ENCODE measurements at regions not wholly inside any gene's neighbourhood (a gene's known extent, or its start where the extent isn't known, plus 50 kb on each side); places are given as distances from the start of the nearest gene placed in this dataset.

GRCh38 chr10:120783098-120783497 lies 68.1 kb upstream of the WDR11 start:
- H3K9me3 ChIP-seq (ENCODE audit: low read length) = no peaks in the 10 kb centered on the region

More at GRCh38 chr10:120783098-120783497, 68.1 kb upstream of the WDR11 start:
- Histone ChIP-seq H3K79me2 (ENCODE audit: insufficient read depth, low read length) (no peaks in the 10 kb centered on the region), H3K27ac (ENCODE audit: extremely low read length, insufficient read depth, low read length) (no peak overlapping the region), H3K36me3 (replicated peaks in 1 of 2; ENCODE audit: control insufficient read depth in 1 of 2, insufficient read depth in 2 of 2, low read length in 2 of 2) (no peaks in the 10 kb centered on the region), H3K4me3 (replicated peaks in 1 of 3; ENCODE audit: insufficient read depth in 1 of 3, low read depth in 2 of 3, low read length in 3 of 3) (no peak overlapping the region), H2AFZ (ENCODE audit: low read length) (no peak overlapping the region), H3K27me3 (ENCODE audit: control insufficient read depth in 1 of 2, insufficient read depth in 2 of 2, low read length in 2 of 2) (peaks cover 0 to 14% of the 10 kb centered on the region in 2 experiments; a peak in 2 of 5 replicates), H3K4me1 (ENCODE audit: insufficient read depth, low read length) (no peaks in the 10 kb centered on the region), H3K4me2 (ENCODE audit: low read depth, low read length) (no peak overlapping the region), H4K20me1 (ENCODE audit: insufficient read depth, low read length) (no peaks in the 10 kb centered on the region), H3K9ac (ENCODE audit: insufficient read depth, low read depth, low read length) (no peak overlapping the region)
- WGBS (ENCODE audit: low lambda C conversion rate) = 12% methylated on average over 5 of the region's 5 CpGs
- in situ Hi-C loops (cut with HindIII; ENCODE audit: extremely low pct_ligation_motif_present, low pct_unique_long_range_greater_than_20kb) = no loop called here
- TF ChIP-seq GATAD1 (CRISPR knock-in tag; IDR thresholded peaks at IDR 0.05) = no peak
- TF ChIP-seq STAG1 (CRISPR knock-in tag; IDR thresholded peaks at IDR 0.05) = no peak
- TF ChIP-seq CHD4 (IDR thresholded peaks at IDR 0.05; ENCODE audit: borderline replicate concordance, low read length) = no peak
- no peak for TF ChIP-seq CREBL2 (CRISPR knock-in tag; IDR thresholded peaks at IDR 0.05; ENCODE audit: borderline replicate concordance)
- no peak for TF ChIP-seq BATF2 (CRISPR knock-in tag; IDR thresholded peaks at IDR 0.05)
- no peak for TF ChIP-seq ZNF83 (CRISPR knock-in tag; IDR thresholded peaks at IDR 0.05; ENCODE audit: borderline replicate concordance)
- TF ChIP-seq MEF2D (CRISPR knock-in tag; IDR thresholded peaks at IDR 0.05) = no peak
- TF ChIP-seq GPBP1L1 (CRISPR knock-in tag; IDR thresholded peaks at IDR 0.05) = no peak
- TF ChIP-seq ZNF253 (CRISPR knock-in tag; IDR thresholded peaks at IDR 0.05; ENCODE audit: borderline replicate concordance) = no peak
- TF ChIP-seq KAT7 (CRISPR knock-in tag; IDR thresholded peaks at IDR 0.05; ENCODE audit: borderline replicate concordance) = no peak
- TF ChIP-seq ZNF652 (CRISPR knock-in tag; IDR thresholded peaks at IDR 0.05; ENCODE audit: borderline replicate concordance, low read depth) = no peak
- TF ChIP-seq ZNF451 (CRISPR knock-in tag; IDR thresholded peaks at IDR 0.05) = no peak
- TF ChIP-seq ZNF3 (CRISPR knock-in tag; IDR thresholded peaks at IDR 0.05) = no peak
- TF ChIP-seq NCOR1 (IDR thresholded peaks at IDR 0.05; ENCODE audit: borderline replicate concordance, low read length) = no peak
- TF ChIP-seq HES4 (CRISPR knock-in tag; IDR thresholded peaks at IDR 0.05; ENCODE audit: borderline replicate concordance) = no peak
- TF ChIP-seq ZBTB34 (CRISPR knock-in tag; IDR thresholded peaks at IDR 0.05) = no peak
- no peak for TF ChIP-seq ZNF597 (CRISPR knock-in tag; IDR thresholded peaks at IDR 0.05)
- no peak for TF ChIP-seq U2AF1 (optimal IDR thresholded peaks at IDR 0.05; ENCODE audit: low read depth, low read length)
- BruUV-seq (replicated peaks) = no TSS peak
- DNase-seq (ENCODE audit: low spot score) (no peak), FAIRE-seq (no peak), ATAC-seq (no peak)
- ChIA-PET CTCF (ENCODE audit: low intra/inter-chr PET ratio, low total read pairs) (no interaction called here), POLR2A (no interaction called here)
- intact Hi-C loops (cut with micrococcal nuclease; ENCODE audit: unreplicated experiment) = no loop called here
